Liver (tissue), 8 donors: ENCODE measurements at regions not wholly inside any gene's neighbourhood (a gene's known extent, or its start where the extent isn't known, plus 50 kb on each side); places are given as distances from the start of the nearest gene placed in this dataset.

Source experiments
- DNase-seq: peaks from one replicate; pipeline ENCODE4 v3.0.0-alpha.2; 2017; ENCODE audit warnings: low spot score
- H3K27ac ChIP-seq, 2 donors: one replicate each; pipeline ENCODE4 v1.7.0; 2013; ENCODE audit warnings: inconsistent platforms in 2 of 2, low read length in 2 of 2, control low read depth in 1 of 2, low read depth in 1 of 2, mild to moderate bottlenecking in 1 of 2
- H3K27me3 ChIP-seq, 4 donors: one replicate each; pipeline versions ENCODE4 v1.6.1 to v1.7.0; 2013; ENCODE audit warnings: low read length in 3 of 4, inconsistent platforms in 1 of 4, mild to moderate bottlenecking in 1 of 4, moderate library complexity in 1 of 4; ENCODE audit not compliant: control insufficient read depth in 4 of 4, insufficient read depth in 4 of 4
- H3K36me3 ChIP-seq, 4 donors: one replicate each; pipeline versions ENCODE4 v1.6.1 to v1.7.0; 2013; ENCODE audit warnings: low read length in 3 of 4, mild to moderate bottlenecking in 3 of 4, low read depth in 1 of 4, moderate library complexity in 1 of 4; ENCODE audit not compliant: control insufficient read depth in 4 of 4, insufficient read depth in 3 of 4
- H3K4me1 ChIP-seq, 4 donors: one replicate each; pipeline versions ENCODE4 v1.6.1 to v1.7.0; 2013; ENCODE audit warnings: low read length in 3 of 4, mild to moderate bottlenecking in 3 of 4, moderate library complexity in 1 of 4; ENCODE audit not compliant: control insufficient read depth in 4 of 4, insufficient read depth in 4 of 4
- H3K4me3 ChIP-seq, 3 donors: one replicate each; pipeline versions ENCODE4 v1.6.1 to v1.7.0; 2013; ENCODE audit warnings: low read length in 3 of 3, control low read depth in 1 of 3, low read depth in 1 of 3, mild to moderate bottlenecking in 1 of 3
- H3K9ac ChIP-seq, 2 donors: one replicate each; pipeline ENCODE4 v1.7.0; 2013; ENCODE audit warnings: low read length in 2 of 2, mild to moderate bottlenecking in 2 of 2, moderate library complexity in 2 of 2, control low read depth in 1 of 2, low read depth in 1 of 2
- H3K9me3 ChIP-seq, 4 donors: one replicate each; pipeline versions ENCODE4 v1.6.1 to v1.7.0; 2013; ENCODE audit warnings: low read length in 3 of 4; ENCODE audit not compliant: control insufficient read depth in 4 of 4
- EGR1 ChIP-seq, 2 donors: IDR thresholded peaks; 2 replicates each; pipeline ENCODE4 v1.6.1; 2016 to 2018; ENCODE audit warnings: antibody characterized with exemption in 2 of 2, low read depth in 2 of 2
- FOXA1 ChIP-seq: IDR thresholded peaks from 2 replicates; pipeline ENCODE4 v1.6.1; 2016; ENCODE audit warnings: antibody characterized with exemption
- FOXA2 ChIP-seq: IDR thresholded peaks from 2 replicates; pipeline ENCODE4 v1.6.1; 2016; ENCODE audit warnings: antibody characterized with exemption
- GABPA ChIP-seq, 2 donors: IDR thresholded peaks in 1 of 2; conservative IDR thresholded peaks in 1 of 2; 2 replicates each; pipeline ENCODE4 v1.6.1; 2016; ENCODE audit warnings: antibody characterized with exemption in 2 of 2, mild to moderate bottlenecking in 1 of 2, moderate library complexity in 1 of 2
- HNF4A ChIP-seq, 2 donors: conservative IDR thresholded peaks; 2 replicates each; pipeline ENCODE4 v1.6.1; 2016; ENCODE audit warnings: antibody characterized with exemption in 2 of 2, mild to moderate bottlenecking in 2 of 2
- HNF4G ChIP-seq: IDR thresholded peaks from 2 replicates; pipeline ENCODE4 v1.6.1; 2016; ENCODE audit warnings: antibody characterized with exemption
- JUND ChIP-seq, 2 donors: IDR thresholded peaks; 2 replicates each; pipeline ENCODE4 v1.6.1; 2016; ENCODE audit warnings: antibody characterized with exemption in 2 of 2
- NR2F2 ChIP-seq: IDR thresholded peaks from 2 replicates; pipeline ENCODE4 v1.6.1; 2016; ENCODE audit warnings: antibody characterized with exemption
- RAD21 ChIP-seq, 2 donors: IDR thresholded peaks; 2 replicates each; pipeline ENCODE4 v1.6.1; 2016; ENCODE audit warnings: antibody characterized with exemption in 2 of 2, mild to moderate bottlenecking in 2 of 2
- RXRA ChIP-seq, 2 donors: IDR thresholded peaks; 2 replicates each; pipeline ENCODE4 v1.6.1; 2017 to 2018; ENCODE audit warnings: antibody characterized with exemption in 2 of 2, mild to moderate bottlenecking in 1 of 2
- SP1 ChIP-seq: IDR thresholded peaks from 2 replicates; pipeline ENCODE4 v1.6.1; 2018; ENCODE audit warnings: antibody characterized with exemption, mild to moderate bottlenecking
- TAF1 ChIP-seq: conservative IDR thresholded peaks from 2 replicates; pipeline ENCODE4 v1.6.1; 2016; ENCODE audit warnings: antibody characterized with exemption, mild to moderate bottlenecking
- YY1 ChIP-seq: IDR thresholded peaks from 2 replicates; pipeline ENCODE4 v1.6.1; 2016; ENCODE audit warnings: antibody characterized with exemption, mild to moderate bottlenecking
- WGBS: extraction: QIAGEN DNeasy Blood & Tissue Kit; methylation state at CpG from one replicate; pipeline ENCODE4 v1.1.7; 2013; 5-methylcytosine and 5-hydroxymethylcytosine counted together
- TF ChIP-seq, protein P1 (sequence below): IDR thresholded peaks from 2 replicates; pipeline ENCODE4 v1.6.1; 2016; ENCODE audit warnings: antibody characterized with exemption, mild to moderate bottlenecking
- TF ChIP-seq, protein P2 (sequence below): IDR thresholded peaks from 2 replicates; pipeline ENCODE4 v1.6.1; 2016; ENCODE audit warnings: antibody characterized with exemption
- TF ChIP-seq, protein P3 (sequence below): IDR thresholded peaks from 2 replicates; pipeline ENCODE4 v1.6.1; 2016; ENCODE audit warnings: antibody characterized with exemption
- TF ChIP-seq, protein P4 (sequence below): fragments of 150-350 bp; IDR thresholded peaks from 2 replicates; pipeline ENCODE4 v1.5.1; 2017; ENCODE audit warnings: improper control_type of control experiment, low read depth, low read length; ENCODE audit not compliant: missing input control
- TF ChIP-seq, protein P5 (sequence below): IDR thresholded peaks from 2 replicates; pipeline ENCODE4 v1.6.1; 2016; ENCODE audit warnings: antibody characterized with exemption
- donor health status: healthy.
- donor health status: healthy.
- donor health status: healthy.
- donor health status: healthy.
- donor health status: healthy.

DNA sequence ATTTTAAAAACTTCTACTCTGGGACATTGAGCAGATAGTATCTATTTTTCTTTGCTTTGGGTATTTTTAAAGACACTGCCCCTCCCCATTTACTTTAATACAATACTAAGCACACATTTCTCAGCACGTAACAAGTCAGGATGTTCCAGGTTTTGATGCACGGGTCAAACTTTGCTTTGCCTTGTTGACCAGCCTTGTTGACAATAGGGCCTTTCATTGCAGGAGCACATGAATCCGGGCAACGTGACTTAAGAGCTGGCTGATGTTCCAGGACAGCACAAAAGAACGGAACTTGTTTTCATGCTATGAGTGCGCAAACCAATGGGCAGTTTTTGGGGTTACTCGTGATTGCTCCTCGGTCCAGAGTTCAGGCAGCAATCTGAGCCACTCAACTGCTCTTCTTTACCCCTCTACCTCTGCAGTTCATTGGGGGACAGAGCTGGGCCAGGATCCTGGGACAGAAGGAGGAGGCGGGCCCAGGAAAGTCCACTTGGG, 78.6 kb upstream of the SLC22A16 start:
- WGBS: 45% methylated on average over 9 of the region's 9 CpGs
- Histone ChIP-seq H3K27me3 (no peaks in the 10 kb centered on the region), H3K9ac (no peak overlapping the region), H3K27ac (peak overlapping the region; percentile 28 to 51), H3K4me3 (no peak overlapping the region), H3K9me3 (peaks cover 0 to 4% (median 0%) of the 10 kb centered on the region in 4 donors), H3K36me3 (no peaks in the 10 kb centered on the region), H3K4me1 (peaks cover 0 to 4% (median 3%) of the 10 kb centered on the region in 4 donors)
- TF ChIP-seq, protein P1, sequence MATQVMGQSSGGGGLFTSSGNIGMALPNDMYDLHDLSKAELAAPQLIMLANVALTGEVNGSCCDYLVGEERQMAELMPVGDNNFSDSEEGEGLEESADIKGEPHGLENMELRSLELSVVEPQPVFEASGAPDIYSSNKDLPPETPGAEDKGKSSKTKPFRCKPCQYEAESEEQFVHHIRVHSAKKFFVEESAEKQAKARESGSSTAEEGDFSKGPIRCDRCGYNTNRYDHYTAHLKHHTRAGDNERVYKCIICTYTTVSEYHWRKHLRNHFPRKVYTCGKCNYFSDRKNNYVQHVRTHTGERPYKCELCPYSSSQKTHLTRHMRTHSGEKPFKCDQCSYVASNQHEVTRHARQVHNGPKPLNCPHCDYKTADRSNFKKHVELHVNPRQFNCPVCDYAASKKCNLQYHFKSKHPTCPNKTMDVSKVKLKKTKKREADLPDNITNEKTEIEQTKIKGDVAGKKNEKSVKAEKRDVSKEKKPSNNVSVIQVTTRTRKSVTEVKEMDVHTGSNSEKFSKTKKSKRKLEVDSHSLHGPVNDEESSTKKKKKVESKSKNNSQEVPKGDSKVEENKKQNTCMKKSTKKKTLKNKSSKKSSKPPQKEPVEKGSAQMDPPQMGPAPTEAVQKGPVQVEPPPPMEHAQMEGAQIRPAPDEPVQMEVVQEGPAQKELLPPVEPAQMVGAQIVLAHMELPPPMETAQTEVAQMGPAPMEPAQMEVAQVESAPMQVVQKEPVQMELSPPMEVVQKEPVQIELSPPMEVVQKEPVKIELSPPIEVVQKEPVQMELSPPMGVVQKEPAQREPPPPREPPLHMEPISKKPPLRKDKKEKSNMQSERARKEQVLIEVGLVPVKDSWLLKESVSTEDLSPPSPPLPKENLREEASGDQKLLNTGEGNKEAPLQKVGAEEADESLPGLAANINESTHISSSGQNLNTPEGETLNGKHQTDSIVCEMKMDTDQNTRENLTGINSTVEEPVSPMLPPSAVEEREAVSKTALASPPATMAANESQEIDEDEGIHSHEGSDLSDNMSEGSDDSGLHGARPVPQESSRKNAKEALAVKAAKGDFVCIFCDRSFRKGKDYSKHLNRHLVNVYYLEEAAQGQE: peak; percentile 67
- TF ChIP-seq TAF1 (no peak), FOXA2 (peak; percentile 100), SP1 (peak; percentile 92), RXRA (IDR thresholded peaks at IDR 0.05) (peak; percentile 61 to 86), NR2F2 (peak; percentile 15), HNF4A (conservative IDR thresholded peaks at IDR 0.05) (peak; percentile 89 to 92), YY1 (peak; percentile 65), EGR1 (IDR thresholded peaks at IDR 0.05; ENCODE audit: low read depth in 2 of 2) (peak in 1 of 2 donors; percentile 33), RAD21 (IDR thresholded peaks at IDR 0.05) (peak; percentile 43 to 47), HNF4G (peak; percentile 53), JUND (IDR thresholded peaks at IDR 0.05) (peak in 1 of 2 donors; percentile 59), FOXA1 (peak; percentile 100), GABPA (IDR thresholded peaks at IDR 0.05 in 1 of 2, conservative IDR thresholded peaks at IDR 0.05 in 1 of 2) (peak in 1 of 2 donors; percentile 67)
- TF ChIP-seq, protein P2, sequence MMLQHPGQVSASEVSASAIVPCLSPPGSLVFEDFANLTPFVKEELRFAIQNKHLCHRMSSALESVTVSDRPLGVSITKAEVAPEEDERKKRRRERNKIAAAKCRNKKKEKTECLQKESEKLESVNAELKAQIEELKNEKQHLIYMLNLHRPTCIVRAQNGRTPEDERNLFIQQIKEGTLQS: no peak
- TF ChIP-seq, protein P3, sequence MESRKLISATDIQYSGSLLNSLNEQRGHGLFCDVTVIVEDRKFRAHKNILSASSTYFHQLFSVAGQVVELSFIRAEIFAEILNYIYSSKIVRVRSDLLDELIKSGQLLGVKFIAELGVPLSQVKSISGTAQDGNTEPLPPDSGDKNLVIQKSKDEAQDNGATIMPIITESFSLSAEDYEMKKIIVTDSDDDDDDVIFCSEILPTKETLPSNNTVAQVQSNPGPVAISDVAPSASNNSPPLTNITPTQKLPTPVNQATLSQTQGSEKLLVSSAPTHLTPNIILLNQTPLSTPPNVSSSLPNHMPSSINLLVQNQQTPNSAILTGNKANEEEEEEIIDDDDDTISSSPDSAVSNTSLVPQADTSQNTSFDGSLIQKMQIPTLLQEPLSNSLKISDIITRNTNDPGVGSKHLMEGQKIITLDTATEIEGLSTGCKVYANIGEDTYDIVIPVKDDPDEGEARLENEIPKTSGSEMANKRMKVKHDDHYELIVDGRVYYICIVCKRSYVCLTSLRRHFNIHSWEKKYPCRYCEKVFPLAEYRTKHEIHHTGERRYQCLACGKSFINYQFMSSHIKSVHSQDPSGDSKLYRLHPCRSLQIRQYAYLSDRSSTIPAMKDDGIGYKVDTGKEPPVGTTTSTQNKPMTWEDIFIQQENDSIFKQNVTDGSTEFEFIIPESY: peak; percentile 67
- TF ChIP-seq, protein P4, sequence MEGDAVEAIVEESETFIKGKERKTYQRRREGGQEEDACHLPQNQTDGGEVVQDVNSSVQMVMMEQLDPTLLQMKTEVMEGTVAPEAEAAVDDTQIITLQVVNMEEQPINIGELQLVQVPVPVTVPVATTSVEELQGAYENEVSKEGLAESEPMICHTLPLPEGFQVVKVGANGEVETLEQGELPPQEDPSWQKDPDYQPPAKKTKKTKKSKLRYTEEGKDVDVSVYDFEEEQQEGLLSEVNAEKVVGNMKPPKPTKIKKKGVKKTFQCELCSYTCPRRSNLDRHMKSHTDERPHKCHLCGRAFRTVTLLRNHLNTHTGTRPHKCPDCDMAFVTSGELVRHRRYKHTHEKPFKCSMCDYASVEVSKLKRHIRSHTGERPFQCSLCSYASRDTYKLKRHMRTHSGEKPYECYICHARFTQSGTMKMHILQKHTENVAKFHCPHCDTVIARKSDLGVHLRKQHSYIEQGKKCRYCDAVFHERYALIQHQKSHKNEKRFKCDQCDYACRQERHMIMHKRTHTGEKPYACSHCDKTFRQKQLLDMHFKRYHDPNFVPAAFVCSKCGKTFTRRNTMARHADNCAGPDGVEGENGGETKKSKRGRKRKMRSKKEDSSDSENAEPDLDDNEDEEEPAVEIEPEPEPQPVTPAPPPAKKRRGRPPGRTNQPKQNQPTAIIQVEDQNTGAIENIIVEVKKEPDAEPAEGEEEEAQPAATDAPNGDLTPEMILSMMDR: no peak
- TF ChIP-seq, protein P5, sequence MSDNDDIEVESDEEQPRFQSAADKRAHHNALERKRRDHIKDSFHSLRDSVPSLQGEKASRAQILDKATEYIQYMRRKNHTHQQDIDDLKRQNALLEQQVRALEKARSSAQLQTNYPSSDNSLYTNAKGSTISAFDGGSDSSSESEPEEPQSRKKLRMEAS: peak; percentile 68
- DNase-seq: no peak
